GM23338 (cell line): ENCODE measurements at regions not wholly inside any gene's neighbourhood (a gene's known extent, or its start where the extent isn't known, plus 50 kb on each side); places are given as distances from the start of the nearest gene placed in this dataset.
A peak's percentile ranks its signal among the peaks of the same experiment; 100 is the strongest.

ENCODE experiments used
- ATAC-seq: fragments of 200-7000 bp; cut with Tn5 transposase; 3 replicates; pipeline ENCODE4 v1.9.1; 2020
- DNase-seq: peaks from one replicate; pipeline ENCODE4 v3.0.0-alpha.2; 2015; ENCODE audit warnings: low spot score
- H2AFZ ChIP-seq: fragments of 200-600 bp; sonication (generic); 2 replicates; pipeline ENCODE4 v1.8.0; 2016; ENCODE audit warnings: antibody characterized with exemption, mild to moderate bottlenecking, moderate library complexity
- H3F3A ChIP-seq: fragments of 200-600 bp; sonication (generic); replicated peaks from 2 replicates; pipeline ENCODE4 v1.8.0; 2017; ENCODE audit warnings: antibody characterized with exemption, mixed run types, low read depth
- H3K27ac ChIP-seq: fragments of 200-600 bp; sonication (generic); 2 replicates; pipeline ENCODE4 v1.6.1; 2016; ENCODE audit warnings: low read depth
- H3K27me3 ChIP-seq: fragments of 200-600 bp; sonication (generic); 2 replicates; pipeline ENCODE4 v1.8.0; 2016; ENCODE audit warnings: mild to moderate bottlenecking, mixed run types, moderate library complexity; ENCODE audit not compliant: insufficient read depth
- H3K36me3 ChIP-seq: fragments of 200-600 bp; sonication (generic); 2 replicates; pipeline ENCODE4 v1.8.0; 2016; ENCODE audit warnings: mild to moderate bottlenecking; ENCODE audit not compliant: insufficient read depth
- H3K4me1 ChIP-seq: fragments of 200-600 bp; sonication (generic); 2 replicates; pipeline ENCODE4 v1.8.0; 2016; ENCODE audit warnings: mild to moderate bottlenecking, moderate library complexity; ENCODE audit not compliant: insufficient read depth
- H3K4me2 ChIP-seq: fragments of 200-600 bp; sonication (generic); 2 replicates; pipeline ENCODE4 v1.7.1; 2017; ENCODE audit warnings: mixed run types
- H3K4me3 ChIP-seq: fragments of 200-600 bp; sonication (generic); 2 replicates; pipeline ENCODE4 v1.6.1; 2016; ENCODE audit warnings: mixed run types
- H3K79me2 ChIP-seq: fragments of 200-600 bp; sonication (generic); replicated peaks from 2 replicates; pipeline ENCODE4 v1.8.0; 2017; ENCODE audit warnings: mild to moderate bottlenecking; ENCODE audit not compliant: insufficient read depth
- H3K9me2 ChIP-seq: fragments of 200-600 bp; sonication (generic); 2 replicates; pipeline ENCODE4 v1.8.0; 2017; ENCODE audit not compliant: insufficient read depth
- H4K20me1 ChIP-seq: fragments of 200-600 bp; sonication (generic); replicated peaks from 2 replicates; pipeline ENCODE4 v1.8.0; 2017; ENCODE audit warnings: mild to moderate bottlenecking; ENCODE audit not compliant: insufficient read depth
- H3K27ac Mint-ChIP-seq: 2 replicates; pipeline ENCODE4 v1.8.0; 2020; ENCODE audit warnings: inconsistent platforms, mild to moderate bottlenecking, moderate library complexity, mixed read lengths
- H3K27me3 Mint-ChIP-seq: 3 replicates; pipeline ENCODE4 v1.8.0; 2022; ENCODE audit warnings: low read depth, mild to moderate bottlenecking, moderate library complexity, mixed read lengths, inconsistent platforms; ENCODE audit not compliant: insufficient read depth, poor library complexity
- H3K36me3 Mint-ChIP-seq: 3 replicates; pipeline ENCODE4 v1.8.0; 2021; ENCODE audit warnings: low read depth, mild to moderate bottlenecking, inconsistent platforms, moderate library complexity, mixed read lengths
- H3K4me1 Mint-ChIP-seq: 3 replicates; pipeline ENCODE4 v1.8.0; 2020; ENCODE audit warnings: mild to moderate bottlenecking, inconsistent platforms, mixed read lengths
- H3K4me3 Mint-ChIP-seq: 3 replicates; pipeline ENCODE4 v1.8.0; 2021; ENCODE audit warnings: moderate library complexity, mild to moderate bottlenecking, inconsistent platforms, mixed read lengths
- H3K9me3 Mint-ChIP-seq: 3 replicates; pipeline ENCODE4 v1.8.0; 2020; ENCODE audit warnings: moderate library complexity, mild to moderate bottlenecking, inconsistent platforms, mixed read lengths
- CREB1 ChIP-seq: fragments of 250-450 bp; sonication (Bioruptor Pico); IDR thresholded peaks from 2 replicates; pipeline ENCODE4 v1.5.0; 2020; ENCODE audit warnings: low read depth, mild to moderate bottlenecking, moderate library complexity
- EZH2 ChIP-seq: fragments of 200-600 bp; sonication (generic); IDR thresholded peaks from one replicate; pipeline ENCODE4 v1.8.0; 2017; ENCODE audit warnings: antibody characterized with exemption, mild to moderate bottlenecking, low read depth; ENCODE audit not compliant: unreplicated experiment
- EZH2phosphoT487 ChIP-seq: fragments of 200-600 bp; sonication (generic); IDR thresholded peaks from one replicate; pipeline ENCODE4 v1.8.1; 2018; ENCODE audit warnings: antibody characterized with exemption; ENCODE audit not compliant: unreplicated experiment
- JUNB ChIP-seq: IDR thresholded peaks from one replicate; pipeline ENCODE4 v1.6.1; 2016; ENCODE audit warnings: antibody characterized with exemption; ENCODE audit not compliant: unreplicated experiment
- NANOG ChIP-seq: IDR thresholded peaks from 2 replicates; pipeline ENCODE4 v1.6.1; 2016; ENCODE audit warnings: antibody characterized with exemption, borderline replicate concordance
- POLR2AphosphoS5 ChIP-seq: IDR thresholded peaks from 2 replicates; pipeline ENCODE4 v1.6.1; 2016; ENCODE audit warnings: antibody characterized with exemption, low read depth
- STAT1 ChIP-seq: IDR thresholded peaks from one replicate; pipeline ENCODE4 v1.6.1; 2016; ENCODE audit warnings: antibody characterized with exemption; ENCODE audit not compliant: unreplicated experiment
- ZNF114 ChIP-seq: fragments of 250-450 bp; sonication (Bioruptor Pico); IDR thresholded peaks from 2 replicates; pipeline ENCODE4 v1.5.0; 2020; ENCODE audit warnings: mild to moderate bottlenecking, moderate library complexity
- ZNF331 ChIP-seq: fragments of 250-450 bp; sonication (Bioruptor Pico); IDR thresholded peaks from 2 replicates; pipeline ENCODE4 v1.5.0; 2020; ENCODE audit warnings: low read depth, mild to moderate bottlenecking, moderate library complexity
- ZNF462 ChIP-seq: fragments of 250-450 bp; sonication (Bioruptor Pico); IDR thresholded peaks from 2 replicates; pipeline ENCODE4 v1.5.0; 2020; ENCODE audit warnings: mild to moderate bottlenecking, moderate library complexity
- TF ChIP-seq, protein P1 (sequence below), 2 experiments: fragments of 200-600 bp in 1 of 2; sonication (generic) in 1 of 2; conservative IDR thresholded peaks; 2 replicates each; pipeline versions ENCODE4 v1.5.1 to v1.6.1; 2016 to 2017; ENCODE audit warnings: antibody characterized with exemption in 2 of 2, low read depth in 2 of 2, mild to moderate bottlenecking in 2 of 2, moderate library complexity in 1 of 2
- TF ChIP-seq, protein P2 (sequence below): IDR thresholded peaks from 2 replicates; pipeline ENCODE4 v1.6.1; 2016; ENCODE audit warnings: antibody characterized with exemption
- TF ChIP-seq, protein P3 (sequence below): IDR thresholded peaks from one replicate; pipeline ENCODE4 v1.6.1; 2018; ENCODE audit warnings: antibody characterized with exemption; ENCODE audit not compliant: unreplicated experiment

GRCh38 chr14:22266683-22267082, 322.3 kb downstream of the DAD1 start:
- Histone ChIP-seq H3K4me3 (no peak overlapping the region), H2AFZ (peak overlapping the region; percentile 4; the same call in 1 of the 2 replicates), H3F3A (no peaks in the 10 kb centered on the region), H3K4me1 (peaks cover 29% of the 10 kb centered on the region), H3K27ac (no peak overlapping the region), H3K4me2 (no peak overlapping the region), H3K79me2 (no peaks in the 10 kb centered on the region), H4K20me1 (no peaks in the 10 kb centered on the region), H3K27me3 (no peaks in the 10 kb centered on the region), H3K9me2 (peaks cover 4% of the 10 kb centered on the region; the same call in 1 of the 2 replicates), H3K36me3 (no peaks in the 10 kb centered on the region)
- Mint-ChIP-seq H3K27me3 (peaks cover 3% of the 10 kb centered on the region), H3K36me3 (no peaks in the 10 kb centered on the region), H3K4me1 (peaks cover 33% of the 10 kb centered on the region), H3K9me3 (no peaks in the 10 kb centered on the region; the same call in 2 of the 3 replicates), H3K4me3 (no peak overlapping the region), H3K27ac (no peak overlapping the region)
- no peak for ATAC-seq
- TF ChIP-seq CREB1, result no peak
- TF ChIP-seq, protein P1, sequence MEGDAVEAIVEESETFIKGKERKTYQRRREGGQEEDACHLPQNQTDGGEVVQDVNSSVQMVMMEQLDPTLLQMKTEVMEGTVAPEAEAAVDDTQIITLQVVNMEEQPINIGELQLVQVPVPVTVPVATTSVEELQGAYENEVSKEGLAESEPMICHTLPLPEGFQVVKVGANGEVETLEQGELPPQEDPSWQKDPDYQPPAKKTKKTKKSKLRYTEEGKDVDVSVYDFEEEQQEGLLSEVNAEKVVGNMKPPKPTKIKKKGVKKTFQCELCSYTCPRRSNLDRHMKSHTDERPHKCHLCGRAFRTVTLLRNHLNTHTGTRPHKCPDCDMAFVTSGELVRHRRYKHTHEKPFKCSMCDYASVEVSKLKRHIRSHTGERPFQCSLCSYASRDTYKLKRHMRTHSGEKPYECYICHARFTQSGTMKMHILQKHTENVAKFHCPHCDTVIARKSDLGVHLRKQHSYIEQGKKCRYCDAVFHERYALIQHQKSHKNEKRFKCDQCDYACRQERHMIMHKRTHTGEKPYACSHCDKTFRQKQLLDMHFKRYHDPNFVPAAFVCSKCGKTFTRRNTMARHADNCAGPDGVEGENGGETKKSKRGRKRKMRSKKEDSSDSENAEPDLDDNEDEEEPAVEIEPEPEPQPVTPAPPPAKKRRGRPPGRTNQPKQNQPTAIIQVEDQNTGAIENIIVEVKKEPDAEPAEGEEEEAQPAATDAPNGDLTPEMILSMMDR (conservative IDR thresholded peaks at IDR 0.05; ENCODE audit: low read depth in 2 of 2), result no peak
- TF ChIP-seq EZH2phosphoT487, result no peak
- no peak for TF ChIP-seq NANOG
- TF ChIP-seq ZNF462 (CRISPR knock-in tag), result no peak
- TF ChIP-seq POLR2AphosphoS5, result no peak
- TF ChIP-seq, protein P2, sequence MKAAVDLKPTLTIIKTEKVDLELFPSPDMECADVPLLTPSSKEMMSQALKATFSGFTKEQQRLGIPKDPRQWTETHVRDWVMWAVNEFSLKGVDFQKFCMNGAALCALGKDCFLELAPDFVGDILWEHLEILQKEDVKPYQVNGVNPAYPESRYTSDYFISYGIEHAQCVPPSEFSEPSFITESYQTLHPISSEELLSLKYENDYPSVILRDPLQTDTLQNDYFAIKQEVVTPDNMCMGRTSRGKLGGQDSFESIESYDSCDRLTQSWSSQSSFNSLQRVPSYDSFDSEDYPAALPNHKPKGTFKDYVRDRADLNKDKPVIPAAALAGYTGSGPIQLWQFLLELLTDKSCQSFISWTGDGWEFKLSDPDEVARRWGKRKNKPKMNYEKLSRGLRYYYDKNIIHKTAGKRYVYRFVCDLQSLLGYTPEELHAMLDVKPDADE, result no peak
- no peak for TF ChIP-seq JUNB
- no peak for TF ChIP-seq STAT1
- no peak for TF ChIP-seq ZNF114 (CRISPR knock-in tag)
- TF ChIP-seq, protein P3, sequence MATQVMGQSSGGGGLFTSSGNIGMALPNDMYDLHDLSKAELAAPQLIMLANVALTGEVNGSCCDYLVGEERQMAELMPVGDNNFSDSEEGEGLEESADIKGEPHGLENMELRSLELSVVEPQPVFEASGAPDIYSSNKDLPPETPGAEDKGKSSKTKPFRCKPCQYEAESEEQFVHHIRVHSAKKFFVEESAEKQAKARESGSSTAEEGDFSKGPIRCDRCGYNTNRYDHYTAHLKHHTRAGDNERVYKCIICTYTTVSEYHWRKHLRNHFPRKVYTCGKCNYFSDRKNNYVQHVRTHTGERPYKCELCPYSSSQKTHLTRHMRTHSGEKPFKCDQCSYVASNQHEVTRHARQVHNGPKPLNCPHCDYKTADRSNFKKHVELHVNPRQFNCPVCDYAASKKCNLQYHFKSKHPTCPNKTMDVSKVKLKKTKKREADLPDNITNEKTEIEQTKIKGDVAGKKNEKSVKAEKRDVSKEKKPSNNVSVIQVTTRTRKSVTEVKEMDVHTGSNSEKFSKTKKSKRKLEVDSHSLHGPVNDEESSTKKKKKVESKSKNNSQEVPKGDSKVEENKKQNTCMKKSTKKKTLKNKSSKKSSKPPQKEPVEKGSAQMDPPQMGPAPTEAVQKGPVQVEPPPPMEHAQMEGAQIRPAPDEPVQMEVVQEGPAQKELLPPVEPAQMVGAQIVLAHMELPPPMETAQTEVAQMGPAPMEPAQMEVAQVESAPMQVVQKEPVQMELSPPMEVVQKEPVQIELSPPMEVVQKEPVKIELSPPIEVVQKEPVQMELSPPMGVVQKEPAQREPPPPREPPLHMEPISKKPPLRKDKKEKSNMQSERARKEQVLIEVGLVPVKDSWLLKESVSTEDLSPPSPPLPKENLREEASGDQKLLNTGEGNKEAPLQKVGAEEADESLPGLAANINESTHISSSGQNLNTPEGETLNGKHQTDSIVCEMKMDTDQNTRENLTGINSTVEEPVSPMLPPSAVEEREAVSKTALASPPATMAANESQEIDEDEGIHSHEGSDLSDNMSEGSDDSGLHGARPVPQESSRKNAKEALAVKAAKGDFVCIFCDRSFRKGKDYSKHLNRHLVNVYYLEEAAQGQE, result no peak
- no peak for TF ChIP-seq EZH2
- TF ChIP-seq ZNF331 (CRISPR knock-in tag), result no peak
- DNase-seq, result no peak
